Activated CD4-positive, alpha-beta T cell treated with anti-CD3 and anti-CD28 coated beads, Interleukin-2, amount 50 U/mL, for 48 hours (primary cell): ENCODE measurements at regions not wholly inside any gene's neighbourhood (a gene's known extent, or its start where the extent isn't known, plus 50 kb on each side); places are given as distances from the start of the nearest gene placed in this dataset.

Experiments
- DNase-seq, 2 experiments: peaks; one replicate each; pipeline ENCODE4 v3.0.0-alpha.2; 2020

- no peak for DNase-seq
Measured at GRCh38 chr4:138686106-138686835, 329.3 kb upstream of the NOCT start.

GRCh38 chr4:138685316-138685715 lies 330.3 kb upstream of the NOCT start:
- DNase-seq, result no peak

GRCh38 chr4:138680989-138681604 lies 334.5 kb upstream of the NOCT start:
- peak; percentile 74 to 80 for DNase-seq

GRCh38 chr4:138680256-138680655 lies 335.3 kb upstream of the NOCT start:
- DNase-seq, result no peak

GRCh38 chr4:138678985-138679746 lies 336.4 kb upstream of the NOCT start:
- DNase-seq, result no peak

GRCh38 chr4:138677748-138678147 lies 337.8 kb upstream of the NOCT start:
- DNase-seq, result no peak

- DNase-seq, result no peak
Measured at GRCh38 chr4:138677212-138677611, 338.4 kb upstream of the NOCT start.

- no peak for DNase-seq
Measured at GRCh38 chr4:138675685-138676084, 339.9 kb upstream of the NOCT start.

- no peak for DNase-seq
Measured at GRCh38 chr4:138674209-138674608, 341.4 kb upstream of the NOCT start.

GRCh38 chr4:138673053-138673452 lies 342.5 kb upstream of the NOCT start:
- DNase-seq, result no peak

- DNase-seq, result no peak
Measured at GRCh38 chr4:138672393-138672976, 343.1 kb upstream of the NOCT start.

- DNase-seq, result no peak
Measured at GRCh38 chr4:138671606-138672084, 343.9 kb upstream of the NOCT start.

GRCh38 chr4:138671106-138671505 lies 344.5 kb upstream of the NOCT start:
- no peak for DNase-seq

- no peak for DNase-seq
Measured at GRCh38 chr4:138670681-138671080, 344.9 kb upstream of the NOCT start.

- DNase-seq, result no peak
Measured at GRCh38 chr4:138669479-138670315, 345.9 kb upstream of the NOCT start.

- no peak for DNase-seq
Measured at GRCh38 chr4:138668309-138668708, 347.3 kb upstream of the NOCT start.

- no peak for DNase-seq
Measured at GRCh38 chr4:138666366-138666765, 349.2 kb upstream of the NOCT start.

GRCh38 chr4:138665851-138666250 lies 349.7 kb upstream of the NOCT start:
- no peak for DNase-seq

GRCh38 chr4:138663883-138664282 lies 351.7 kb upstream of the NOCT start:
- no peak for DNase-seq

- no peak for DNase-seq
Measured at GRCh38 chr4:138659812-138660316, 355.7 kb upstream of the NOCT start.

- no peak for DNase-seq
Measured at GRCh38 chr4:138659037-138659811, 356.4 kb upstream of the NOCT start.
